RWPE2 (cell line): ENCODE measurements at regions not wholly inside any gene's neighbourhood (a gene's known extent, or its start where the extent isn't known, plus 50 kb on each side); places are given as distances from the start of the nearest gene placed in this dataset.

ENCODE experiments used
- ATAC-seq: fragments of 200-7000 bp; cut with Tn5 transposase; 3 replicates; pipeline ENCODE4 v1.9.1; 2021; ENCODE audit warnings: low read depth
- DNase-seq: peaks from one replicate; pipeline ENCODE4 v3.0.0-alpha.2; 2020; ENCODE audit warnings: low spot score
- H3K27ac ChIP-seq: fragments of 450-650 bp; 2 replicates; pipeline ENCODE4 v1.5.1; 2017; ENCODE audit warnings: mild to moderate bottlenecking; ENCODE audit not compliant: poor library complexity, severe bottlenecking
- H3K27me3 ChIP-seq: fragments of 250-450 bp; sonication (Bioruptor Pico); 2 replicates; pipeline ENCODE4 v1.5.1; 2021; ENCODE audit warnings: mild to moderate bottlenecking, moderate library complexity; ENCODE audit not compliant: insufficient read depth, poor library complexity, severe bottlenecking
- H3K36me3 ChIP-seq: fragments of 250-450 bp; sonication (Bioruptor Pico); 2 replicates; pipeline ENCODE4 v1.5.1; 2020; ENCODE audit warnings: low read depth, mild to moderate bottlenecking, moderate library complexity
- H3K4me1 ChIP-seq: fragments of 250-450 bp; sonication (Bioruptor Pico); 2 replicates; pipeline ENCODE4 v1.5.1; 2021; ENCODE audit warnings: mild to moderate bottlenecking, moderate library complexity; ENCODE audit not compliant: insufficient read depth, poor library complexity, severe bottlenecking
- H3K4me3 ChIP-seq: fragments of 250-450 bp; sonication (Bioruptor Pico); 2 replicates; pipeline ENCODE4 v1.5.1; 2021; ENCODE audit warnings: mild to moderate bottlenecking, moderate library complexity; ENCODE audit not compliant: severe bottlenecking
- H3K9me3 ChIP-seq: fragments of 250-450 bp; sonication (Bioruptor Pico); 2 replicates; pipeline ENCODE4 v1.5.1; 2021; ENCODE audit warnings: mild to moderate bottlenecking, moderate library complexity; ENCODE audit not compliant: severe bottlenecking
- CTCF ChIP-seq: fragments of 450-650 bp; IDR thresholded peaks from one replicate; pipeline ENCODE4 v1.5.1; 2017; ENCODE audit warnings: mild to moderate bottlenecking, moderate library complexity; ENCODE audit not compliant: poor library complexity, severe bottlenecking

- no peaks in the 10 kb centered on the region for H3K36me3 ChIP-seq
- no peak overlapping the region for H3K4me3 ChIP-seq
- ATAC-seq (no peak), DNase-seq (no peak)
- H3K27me3 ChIP-seq: no peaks in the 10 kb centered on the region
- no peak overlapping the region for H3K27ac ChIP-seq
- no peaks in the 10 kb centered on the region for H3K4me1 ChIP-seq
- H3K9me3 ChIP-seq: no peaks in the 10 kb centered on the region
- TF ChIP-seq CTCF: no peak
Measured at GRCh38 chr4:153061971-153062370, 125.8 kb downstream of the FHDC1 start.

- no peaks in the 10 kb centered on the region for H3K36me3 ChIP-seq
- no peak for TF ChIP-seq CTCF
- no peaks in the 10 kb centered on the region for H3K4me1 ChIP-seq
- no peaks in the 10 kb centered on the region for H3K9me3 ChIP-seq
- no peak overlapping the region for H3K4me3 ChIP-seq
- no peak for ATAC-seq
- no peak overlapping the region for H3K27ac ChIP-seq
- H3K27me3 ChIP-seq: no peaks in the 10 kb centered on the region
- DNase-seq: no peak
Measured at GRCh38 chr4:153062652-153063168, 126.6 kb downstream of the FHDC1 start.

GRCh38 chr4:153063490-153063889 is 127.4 kb downstream of the FHDC1 start:
- no peaks in the 10 kb centered on the region for H3K36me3 ChIP-seq
- DNase-seq: no peak
- TF ChIP-seq CTCF: no peak
- no peaks in the 10 kb centered on the region for H3K9me3 ChIP-seq
- H3K4me1 ChIP-seq: no peaks in the 10 kb centered on the region
- no peak overlapping the region for H3K4me3 ChIP-seq
- ATAC-seq: no peak
- no peak overlapping the region for H3K27ac ChIP-seq
- no peaks in the 10 kb centered on the region for H3K27me3 ChIP-seq

GRCh38 chr4:153064571-153064970 is 128.4 kb downstream of the FHDC1 start:
- Histone ChIP-seq H3K9me3 (no peaks in the 10 kb centered on the region), H3K4me1 (no peaks in the 10 kb centered on the region), H3K36me3 (no peaks in the 10 kb centered on the region), H3K4me3 (no peak overlapping the region), H3K27me3 (no peaks in the 10 kb centered on the region), H3K27ac (no peak overlapping the region)
- TF ChIP-seq CTCF: no peak
- DNase-seq: no peak
- ATAC-seq: no peak

GRCh38 chr4:153065276-153065675 is 129.2 kb downstream of the FHDC1 start:
- H3K9me3 ChIP-seq: no peaks in the 10 kb centered on the region
- no peaks in the 10 kb centered on the region for H3K36me3 ChIP-seq
- DNase-seq: no peak
- no peaks in the 10 kb centered on the region for H3K4me1 ChIP-seq
- no peaks in the 10 kb centered on the region for H3K27me3 ChIP-seq
- H3K4me3 ChIP-seq: no peak overlapping the region
- no peak for ATAC-seq
- no peak overlapping the region for H3K27ac ChIP-seq
- TF ChIP-seq CTCF: no peak
